Peyer's patch (tissue), 4 donors: ENCODE measurements at regions not wholly inside any gene's neighbourhood (a gene's known extent, or its start where the extent isn't known, plus 50 kb on each side); places are given as distances from the start of the nearest gene placed in this dataset.

Source experiments
- DNase-seq, 3 donors: peaks; one replicate each; pipeline ENCODE4 v3.0.0-alpha.2; 2017 to 2019
- H3K27ac ChIP-seq, 4 donors: fragments of 200-600 bp; sonication (generic); one replicate each; pipeline ENCODE4 v1.5.1; 2016 to 2019
- H3K27me3 ChIP-seq, 2 donors: fragments of 200-600 bp; sonication (generic); one replicate each; pipeline ENCODE4 v1.5.1; 2019
- H3K36me3 ChIP-seq, 3 donors: fragments of 200-600 bp; sonication (generic); one replicate each; pipeline ENCODE4 v1.5.1; 2016 to 2019
- H3K4me1 ChIP-seq, 4 donors: fragments of 200-600 bp; sonication (generic); one replicate each; pipeline ENCODE4 v1.5.1; 2016 to 2019
- H3K4me3 ChIP-seq, 4 donors: fragments of 200-600 bp; sonication (generic); 1 replicate in 3 of 4; 2 replicates in 1 of 4; pipeline ENCODE4 v1.5.1; 2016 to 2019; ENCODE audit warnings: mild to moderate bottlenecking in 1 of 4
- H3K9me3 ChIP-seq, 4 donors: fragments of 200-600 bp; sonication (generic); one replicate each; pipeline ENCODE4 v1.5.1; 2016 to 2019; ENCODE audit warnings: mild to moderate bottlenecking in 1 of 4
- POLR2A ChIP-seq, 2 donors: fragments of 450-650 bp; IDR thresholded peaks; one replicate each; pipeline ENCODE4 v1.5.1; 2017; ENCODE audit warnings: antibody characterized with exemption in 2 of 2, mild to moderate bottlenecking in 2 of 2, moderate library complexity in 2 of 2
- TF ChIP-seq, protein P1 (sequence below), 6 experiments: fragments of 450-650 bp in 4 of 6; fragments of 200-600 bp in 2 of 6; sonication (generic) in 1 of 6; IDR thresholded peaks; one replicate each; pipeline ENCODE4 v1.5.1; 2017 to 2019; ENCODE audit warnings: antibody characterized with exemption in 6 of 6, mild to moderate bottlenecking in 3 of 6, moderate library complexity in 1 of 6

DNA sequence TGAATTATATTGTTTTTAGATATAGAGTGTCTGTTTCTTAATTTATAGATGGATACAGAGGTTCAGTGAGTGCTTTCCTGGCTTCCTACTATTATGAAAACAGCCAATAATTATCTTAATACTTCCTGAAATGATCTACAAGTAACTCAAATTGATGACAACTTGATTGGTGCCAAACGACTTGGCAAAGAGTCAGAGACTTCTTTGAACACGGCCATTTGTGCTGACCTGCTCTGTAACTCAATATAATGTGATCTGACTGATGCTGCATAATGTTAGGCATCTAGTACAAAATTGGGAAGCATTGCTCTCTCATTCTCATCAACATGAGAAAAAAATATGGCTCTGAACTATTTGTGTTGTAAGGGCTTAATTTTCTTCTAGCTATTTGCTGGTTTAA is 193.9 kb downstream of the DIPK2A start:
- DNase-seq, result no peak
- Histone ChIP-seq H3K27ac (no peak overlapping the region), H3K27me3 (no peaks in the 10 kb centered on the region), H3K4me3 (no peak overlapping the region), H3K36me3 (no peaks in the 10 kb centered on the region), H3K9me3 (no peaks in the 10 kb centered on the region), H3K4me1 (no peaks in the 10 kb centered on the region)
- TF ChIP-seq, protein P1, sequence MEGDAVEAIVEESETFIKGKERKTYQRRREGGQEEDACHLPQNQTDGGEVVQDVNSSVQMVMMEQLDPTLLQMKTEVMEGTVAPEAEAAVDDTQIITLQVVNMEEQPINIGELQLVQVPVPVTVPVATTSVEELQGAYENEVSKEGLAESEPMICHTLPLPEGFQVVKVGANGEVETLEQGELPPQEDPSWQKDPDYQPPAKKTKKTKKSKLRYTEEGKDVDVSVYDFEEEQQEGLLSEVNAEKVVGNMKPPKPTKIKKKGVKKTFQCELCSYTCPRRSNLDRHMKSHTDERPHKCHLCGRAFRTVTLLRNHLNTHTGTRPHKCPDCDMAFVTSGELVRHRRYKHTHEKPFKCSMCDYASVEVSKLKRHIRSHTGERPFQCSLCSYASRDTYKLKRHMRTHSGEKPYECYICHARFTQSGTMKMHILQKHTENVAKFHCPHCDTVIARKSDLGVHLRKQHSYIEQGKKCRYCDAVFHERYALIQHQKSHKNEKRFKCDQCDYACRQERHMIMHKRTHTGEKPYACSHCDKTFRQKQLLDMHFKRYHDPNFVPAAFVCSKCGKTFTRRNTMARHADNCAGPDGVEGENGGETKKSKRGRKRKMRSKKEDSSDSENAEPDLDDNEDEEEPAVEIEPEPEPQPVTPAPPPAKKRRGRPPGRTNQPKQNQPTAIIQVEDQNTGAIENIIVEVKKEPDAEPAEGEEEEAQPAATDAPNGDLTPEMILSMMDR (IDR thresholded peaks at IDR 0.05), result no peak
- no peak for TF ChIP-seq POLR2A (IDR thresholded peaks at IDR 0.05)

DNA sequence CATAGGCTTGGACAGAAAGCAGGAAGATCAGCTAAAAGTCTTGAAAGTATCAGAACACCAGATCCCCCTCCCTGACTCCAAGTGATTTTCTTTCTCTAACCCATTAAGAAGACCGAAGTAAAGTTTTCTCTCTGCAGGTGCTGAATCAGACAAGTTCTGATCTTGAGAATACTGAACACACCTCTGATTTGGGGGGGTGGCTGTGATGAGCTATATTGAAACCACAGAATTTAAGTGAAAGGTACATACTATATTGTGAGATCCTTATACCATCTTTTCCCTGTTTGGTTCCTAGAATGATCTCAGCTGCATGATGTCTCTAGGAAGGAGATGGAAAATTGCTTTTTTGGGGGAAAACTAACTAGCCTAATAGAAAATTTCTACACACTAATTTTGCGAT is 196.0 kb downstream of the DIPK2A start:
- DNase-seq, result no peak
- Histone ChIP-seq H3K27me3 (no peaks in the 10 kb centered on the region), H3K27ac (no peak overlapping the region), H3K4me3 (no peak overlapping the region), H3K9me3 (no peaks in the 10 kb centered on the region), H3K36me3 (no peaks in the 10 kb centered on the region), H3K4me1 (no peaks in the 10 kb centered on the region)
- TF ChIP-seq, protein P1 (IDR thresholded peaks at IDR 0.05), result no peak
- TF ChIP-seq POLR2A (IDR thresholded peaks at IDR 0.05), result no peak

DNA sequence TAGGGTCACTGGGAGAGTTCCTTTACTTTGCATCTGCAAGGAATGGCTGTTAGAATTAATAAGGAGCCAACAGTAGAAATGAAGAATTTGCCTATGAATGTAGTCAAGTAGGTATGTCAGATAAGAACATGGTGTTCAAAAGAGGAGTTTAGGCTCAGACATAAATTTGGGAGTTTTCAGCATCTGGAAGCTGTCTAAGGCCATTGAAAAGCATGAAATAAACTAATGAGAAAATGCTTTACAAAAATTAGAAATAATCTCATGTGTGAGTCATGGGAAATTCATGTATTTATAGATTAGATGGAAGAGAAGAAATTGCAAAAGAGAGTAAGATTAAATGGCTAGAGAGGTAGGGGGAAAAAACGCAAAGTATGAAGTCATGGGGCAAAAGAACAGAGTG is 201.9 kb downstream of the DIPK2A start:
- H3K27ac ChIP-seq, result no peak overlapping the region
- no peaks in the 10 kb centered on the region for H3K27me3 ChIP-seq
- H3K4me3 ChIP-seq, result no peak overlapping the region
- no peak for DNase-seq
- TF ChIP-seq, protein P1 (IDR thresholded peaks at IDR 0.05), result no peak
- TF ChIP-seq POLR2A (IDR thresholded peaks at IDR 0.05), result no peak
- H3K36me3 ChIP-seq, result no peaks in the 10 kb centered on the region
- no peaks in the 10 kb centered on the region for H3K4me1 ChIP-seq
- no peaks in the 10 kb centered on the region for H3K9me3 ChIP-seq

DNA sequence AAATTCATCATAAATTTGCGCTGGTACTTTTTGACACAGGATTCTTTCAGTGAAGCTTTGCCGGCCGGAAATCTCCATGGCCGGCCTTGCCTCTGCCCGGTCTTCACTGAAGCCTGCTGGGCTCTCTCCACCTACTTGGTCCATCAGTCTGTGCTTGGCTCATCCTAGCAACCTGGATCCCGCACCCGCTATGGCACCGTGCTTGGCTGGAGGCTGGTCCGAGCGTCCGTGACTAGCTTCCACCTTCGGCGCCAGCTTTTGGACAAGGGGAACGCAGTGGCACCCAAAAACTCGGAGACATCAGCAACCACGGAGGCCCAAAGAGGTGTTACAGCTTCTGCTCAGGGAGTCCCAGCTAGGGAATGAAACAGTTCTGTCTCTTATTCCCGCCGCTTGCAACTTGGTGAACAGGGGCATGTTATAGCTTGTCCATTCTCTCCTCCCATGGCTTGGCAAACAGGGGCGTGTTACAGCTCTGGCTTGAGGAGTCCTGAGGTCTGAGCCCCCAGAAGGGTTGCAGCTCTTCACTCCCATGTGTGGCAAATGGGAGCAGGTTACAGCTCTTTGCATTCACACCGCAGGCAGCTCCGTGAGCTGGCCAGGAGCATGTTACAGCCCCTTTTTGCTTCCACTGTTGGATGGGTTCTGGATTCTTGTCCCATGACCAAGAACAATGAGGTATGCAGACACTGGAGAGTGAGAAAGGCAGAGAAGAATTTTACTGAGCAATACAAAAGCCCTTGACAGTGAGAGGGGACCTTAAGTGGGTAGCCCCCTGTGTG is 204.2 kb downstream of the DIPK2A start:
- no peak overlapping the region for H3K27ac ChIP-seq
- TF ChIP-seq, protein P1 (IDR thresholded peaks at IDR 0.05), result no peak
- no peak for TF ChIP-seq POLR2A (IDR thresholded peaks at IDR 0.05)
- H3K27me3 ChIP-seq, result no peaks in the 10 kb centered on the region
- H3K4me1 ChIP-seq, result no peaks in the 10 kb centered on the region
- no peak for DNase-seq
- H3K9me3 ChIP-seq, result no peaks in the 10 kb centered on the region
- H3K4me3 ChIP-seq, result no peak overlapping the region
- H3K36me3 ChIP-seq, result no peaks in the 10 kb centered on the region

DNA sequence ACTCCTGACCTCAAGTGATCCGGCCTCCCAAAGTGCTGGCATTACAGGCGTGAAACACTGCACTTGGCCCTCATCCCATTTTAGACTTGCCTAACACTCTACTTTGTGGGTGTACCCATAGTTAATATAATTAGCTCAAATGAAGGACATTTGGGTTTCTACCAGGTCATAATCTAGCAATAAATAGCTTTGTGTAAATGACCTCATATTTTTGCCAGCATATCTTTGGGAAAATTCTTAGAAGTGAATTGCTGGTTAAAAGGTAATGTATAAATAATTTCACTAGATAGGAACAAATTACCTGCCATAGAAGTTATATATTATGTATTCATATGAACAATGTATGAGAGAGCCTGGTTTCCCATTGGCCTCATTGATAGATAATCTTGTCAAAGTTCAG is 206.0 kb downstream of the DIPK2A start:
- no peak for TF ChIP-seq POLR2A (IDR thresholded peaks at IDR 0.05)
- TF ChIP-seq, protein P1 (IDR thresholded peaks at IDR 0.05), result no peak
- H3K4me3 ChIP-seq, result no peak overlapping the region
- no peaks in the 10 kb centered on the region for H3K4me1 ChIP-seq
- no peaks in the 10 kb centered on the region for H3K9me3 ChIP-seq
- H3K27me3 ChIP-seq, result no peaks in the 10 kb centered on the region
- no peak for DNase-seq
- no peak overlapping the region for H3K27ac ChIP-seq
- H3K36me3 ChIP-seq, result no peaks in the 10 kb centered on the region
